ENCODE measurements at regions not wholly inside any gene's neighbourhood (a gene's known extent, or its start where the extent isn't known, plus 50 kb on each side); places are given as distances from the start of the nearest gene placed in this dataset.

GRCh38 chr14:43249116-43249515 is 1258.0 kb downstream of the FSCB start:
- DNase-seq = no peak
- Histone ChIP-seq H3K9me3 (no peaks in the 10 kb centered on the region), H3K4me1 (no peaks in the 10 kb centered on the region), H3K27me3 (no peaks in the 10 kb centered on the region), H3K36me3 (no peaks in the 10 kb centered on the region), H3K27ac (no peak overlapping the region), H3K4me3 (no peak overlapping the region)
- TF ChIP-seq CTCF (IDR thresholded peaks at IDR 0.05) (no peak), POLR2A (IDR thresholded peaks at IDR 0.05) (no peak)

- H3K4me3 ChIP-seq = no peak overlapping the region
- no peak overlapping the region for H3K27ac ChIP-seq
- no peaks in the 10 kb centered on the region for H3K4me1 ChIP-seq
- H3K36me3 ChIP-seq = no peaks in the 10 kb centered on the region
- H3K9me3 ChIP-seq = no peaks in the 10 kb centered on the region
- no peak for DNase-seq
- TF ChIP-seq POLR2A (IDR thresholded peaks at IDR 0.05) = no peak
- TF ChIP-seq CTCF (IDR thresholded peaks at IDR 0.05) = no peak
- no peaks in the 10 kb centered on the region for H3K27me3 ChIP-seq
These were observed 1259.2 kb downstream of the FSCB start for GRCh38 chr14:43247877-43248276.

- DNase-seq = no peak
- TF ChIP-seq CTCF (IDR thresholded peaks at IDR 0.05) (no peak), POLR2A (IDR thresholded peaks at IDR 0.05) (no peak)
- Histone ChIP-seq H3K36me3 (no peaks in the 10 kb centered on the region), H3K4me3 (no peak overlapping the region), H3K27ac (no peak overlapping the region), H3K27me3 (no peaks in the 10 kb centered on the region), H3K4me1 (no peaks in the 10 kb centered on the region), H3K9me3 (no peaks in the 10 kb centered on the region)
These were observed 1262.9 kb downstream of the FSCB start for GRCh38 chr14:43244142-43244625.

- Histone ChIP-seq H3K36me3 (no peaks in the 10 kb centered on the region), H3K9me3 (no peaks in the 10 kb centered on the region), H3K27ac (no peak overlapping the region), H3K27me3 (no peaks in the 10 kb centered on the region), H3K4me3 (no peak overlapping the region), H3K4me1 (no peaks in the 10 kb centered on the region)
- DNase-seq = no peak
- no peak for TF ChIP-seq POLR2A (IDR thresholded peaks at IDR 0.05)
These were observed 1263.9 kb downstream of the FSCB start for GRCh38 chr14:43243168-43243567.

GRCh38 chr14:43232261-43232660 is 1274.8 kb downstream of the FSCB start:
- Histone ChIP-seq H3K27me3 (no peaks in the 10 kb centered on the region), H3K36me3 (no peaks in the 10 kb centered on the region), H3K9me3 (no peaks in the 10 kb centered on the region), H3K4me3 (no peak overlapping the region), H3K27ac (no peak overlapping the region), H3K4me1 (no peaks in the 10 kb centered on the region)
- DNase-seq = no peak
- no peak for TF ChIP-seq CTCF (IDR thresholded peaks at IDR 0.05)

GRCh38 chr14:43215524-43215923 is 1291.6 kb downstream of the FSCB start:
- no peak for TF ChIP-seq CTCF (IDR thresholded peaks at IDR 0.05)
- TF ChIP-seq POLR2A (IDR thresholded peaks at IDR 0.05) = no peak
- Histone ChIP-seq H3K36me3 (no peaks in the 10 kb centered on the region), H3K4me3 (no peak overlapping the region), H3K4me1 (no peaks in the 10 kb centered on the region), H3K27ac (no peak overlapping the region), H3K27me3 (no peaks in the 10 kb centered on the region), H3K9me3 (no peaks in the 10 kb centered on the region)
- DNase-seq = no peak
